SK-N-SH (cell line): ENCODE measurements at regions not wholly inside any gene's neighbourhood (a gene's known extent, or its start where the extent isn't known, plus 50 kb on each side); places are given as distances from the start of the nearest gene placed in this dataset.

Source experiments
- CTCF ChIA-PET: fragments of 300-600, 350-600 bp; formaldehyde crosslinking; extraction: SDS; loops from one replicate; lab custom pipeline; 2021; lab: Yijun Ruan, JAX
- POLR2A ChIA-PET: fragments of 350-600 bp; sonication (Branson Sonifier 250); formaldehyde crosslinking; extraction: SDS; loops from one replicate; lab custom pipeline; 2020; ENCODE audit warnings: antibody characterized with exemption, inconsistent platforms; lab: Yijun Ruan, JAX
- DNase-seq: peaks from one replicate; pipeline ENCODE4 v3.0.0; 2012
- H2AFZ ChIP-seq: fragments of 200-600 bp; sonication (generic); 2 replicates; pipeline ENCODE4 v1.8.1; 2016; ENCODE audit warnings: antibody characterized with exemption, mild to moderate bottlenecking, low read depth
- H3F3A ChIP-seq: fragments of 200-600 bp; sonication (generic); replicated peaks from 2 replicates; pipeline ENCODE3; 2016; ENCODE audit warnings: antibody characterized with exemption, mild to moderate bottlenecking; ENCODE audit not compliant: insufficient read depth
- H3K27ac ChIP-seq, 2 experiments: fragments of 200-500 bp in 1 of 2; fragments of 200-600 bp in 1 of 2; sonication (Bioruptor generic) in 1 of 2; sonication (generic), shearing (Covaris generic) in 1 of 2; 2 replicates each; pipeline versions ENCODE4 v1.5.1 to v1.6.1; 2014 to 2016; ENCODE audit warnings: low read depth in 2 of 2, inconsistent platforms in 1 of 2, low read length in 1 of 2, mild to moderate bottlenecking in 1 of 2, mixed read lengths in 1 of 2
- H3K27me3 ChIP-seq: fragments of 200-600 bp; sonication (generic), shearing (Covaris generic); 2 replicates; pipeline ENCODE4 v1.6.1; 2016; ENCODE audit warnings: mixed run types; ENCODE audit not compliant: insufficient read depth
- H3K36me3 ChIP-seq, 2 experiments: fragments of 200-500 bp in 1 of 2; fragments of 200-600 bp in 1 of 2; sonication (Bioruptor generic) in 1 of 2; sonication (generic) in 1 of 2; replicated peaks in 1 of 2; 2 replicates each; pipeline versions ENCODE3 to v1.5.1; 2014 to 2016; ENCODE audit warnings: low read length in 1 of 2, mild to moderate bottlenecking in 1 of 2; ENCODE audit not compliant: insufficient read depth in 2 of 2, control insufficient read depth in 1 of 2
- H3K4me1 ChIP-seq, 2 experiments: fragments of 200-500 bp in 1 of 2; fragments of 200-600 bp in 1 of 2; sonication (Bioruptor generic) in 1 of 2; sonication (generic), shearing (Covaris generic) in 1 of 2; 2 replicates each; pipeline versions ENCODE4 v1.5.1 to v1.6.1; 2014 to 2016; ENCODE audit warnings: low read depth in 1 of 2, low read length in 1 of 2, mixed run types in 1 of 2; ENCODE audit not compliant: insufficient read depth in 2 of 2, control insufficient read depth in 1 of 2
- H3K4me2 ChIP-seq: fragments of 200-600 bp; sonication (generic), shearing (Covaris generic); 2 replicates; pipeline ENCODE4 v1.6.1; 2017; ENCODE audit warnings: mixed run types
- H3K4me3 ChIP-seq, 2 experiments: fragments of 200-500 bp in 1 of 2; fragments of 200-600 bp in 1 of 2; sonication (Bioruptor generic) in 1 of 2; sonication (generic), shearing (Covaris generic) in 1 of 2; 2 replicates each; pipeline versions ENCODE4 v1.5.1 to v1.8.1; 2014 to 2016; ENCODE audit warnings: low read depth in 2 of 2, inconsistent platforms in 1 of 2, low read length in 1 of 2, mild to moderate bottlenecking in 1 of 2, mixed read lengths in 1 of 2, moderate library complexity in 1 of 2
- H3K79me2 ChIP-seq: fragments of 200-600 bp; sonication (generic); 2 replicates; pipeline ENCODE4 v1.8.1; 2017; ENCODE audit warnings: mild to moderate bottlenecking; ENCODE audit not compliant: insufficient read depth
- H3K9ac ChIP-seq: fragments of 200-600 bp; sonication (generic); 2 replicates; pipeline ENCODE4 v1.6.1; 2017; ENCODE audit warnings: mixed run types
- H3K9me2 ChIP-seq: fragments of 200-600 bp; sonication (generic); 2 replicates; pipeline ENCODE4 v1.6.1; 2017; ENCODE audit warnings: mixed run types
- H3K9me3 ChIP-seq: fragments of 200-600 bp; sonication (generic); 2 replicates; pipeline ENCODE4 v1.6.1; 2017; ENCODE audit warnings: mixed run types, mild to moderate bottlenecking, moderate library complexity
- H4K20me1 ChIP-seq: fragments of 200-600 bp; sonication (generic); 2 replicates; pipeline ENCODE4 v1.6.1; 2017; ENCODE audit warnings: mild to moderate bottlenecking, mixed run types; ENCODE audit not compliant: insufficient read depth
- CTCF ChIP-seq: fragments of 200-600 bp; sonication (generic); IDR thresholded peaks from 2 replicates; pipeline ENCODE4 v1.6.1; 2017; ENCODE audit warnings: antibody characterized with exemption, mild to moderate bottlenecking, moderate library complexity
- EP300 ChIP-seq, 2 experiments: IDR thresholded peaks; 2 replicates each; pipeline versions ENCODE4 v1.4.0 to v1.6.1; 2012; ENCODE audit warnings: borderline replicate concordance in 1 of 2, low read depth in 1 of 2, low read length in 1 of 2
- FOSL2 ChIP-seq: IDR thresholded peaks from 2 replicates; pipeline ENCODE4 v1.4.0; 2012; ENCODE audit warnings: low read depth, mild to moderate bottlenecking, moderate library complexity, borderline replicate concordance
- FOXM1 ChIP-seq: IDR thresholded peaks from 2 replicates; pipeline ENCODE4 v1.4.0; 2012; ENCODE audit warnings: low read depth, mild to moderate bottlenecking
- GABPA ChIP-seq: IDR thresholded peaks from 2 replicates; pipeline ENCODE4 v1.4.0; 2012; ENCODE audit warnings: low read depth, mild to moderate bottlenecking
- IRF3 ChIP-seq: fragments of 150-350 bp; IDR thresholded peaks from 2 replicates; pipeline ENCODE4 v1.6.1; 2016; ENCODE audit warnings: mild to moderate bottlenecking, low read depth, low read length
- JUND ChIP-seq: IDR thresholded peaks from 2 replicates; pipeline ENCODE4 v1.4.0; 2012
- MAX ChIP-seq: IDR thresholded peaks from 2 replicates; pipeline ENCODE4 v1.4.0; 2012; ENCODE audit warnings: low read depth
- NRF1 ChIP-seq: IDR thresholded peaks from 2 replicates; pipeline ENCODE4 v1.6.1; 2012; ENCODE audit warnings: low read depth, mild to moderate bottlenecking, low read length
- POLR2AphosphoS5 ChIP-seq: IDR thresholded peaks from 2 replicates; pipeline ENCODE4 v1.6.1; 2012; ENCODE audit warnings: low read depth, low read length
- RXRA ChIP-seq: IDR thresholded peaks from 2 replicates; pipeline ENCODE4 v1.4.0; 2012; ENCODE audit warnings: low read depth, mild to moderate bottlenecking, borderline replicate concordance
- TCF12 ChIP-seq: IDR thresholded peaks from 2 replicates; pipeline ENCODE4 v1.4.0; 2012
- TEAD4 ChIP-seq: IDR thresholded peaks from 2 replicates; pipeline ENCODE4 v1.4.0; 2012; ENCODE audit warnings: mild to moderate bottlenecking, borderline replicate concordance; ENCODE audit not compliant: insufficient read depth
- USF1 ChIP-seq: IDR thresholded peaks from 2 replicates; pipeline ENCODE4 v1.4.0; 2012; ENCODE audit warnings: low read depth, borderline replicate concordance
- USF2 ChIP-seq: fragments of 150-350 bp; IDR thresholded peaks from 2 replicates; pipeline ENCODE4 v1.6.1; 2017; ENCODE audit warnings: antibody characterized with exemption, low read length, low read depth, borderline replicate concordance
- WGBS: methylation state at CpG from one replicate; pipeline ENCODE4 v1.1.6; 2017; ENCODE audit warnings: low lambda C conversion rate; 5-methylcytosine and 5-hydroxymethylcytosine counted together

GRCh38 chr1:58882322-58882948 lies 98.6 kb upstream of the JUN start:
- Histone ChIP-seq H3K79me2 (no peaks in the 10 kb centered on the region), H3K27ac (peak overlapping the region in 1 of 2 experiments; percentile 87; a peak in 2 of 4 replicates), H3K4me1 (peaks cover 0 to 23% of the 10 kb centered on the region in 2 experiments; a peak in 2 of 4 replicates), H3K4me3 (no peak overlapping the region), H3K9me2 (no peaks in the 10 kb centered on the region), H4K20me1 (no peaks in the 10 kb centered on the region), H3K36me3 (no peaks in the 10 kb centered on the region), H3K9me3 (no peaks in the 10 kb centered on the region), H3K27me3 (no peaks in the 10 kb centered on the region), H2AFZ (no peak overlapping the region), H3K9ac (peak overlapping the region; percentile 61; the same call in 1 of the 2 replicates), H3K4me2 (no peak overlapping the region), H3F3A (peaks cover 11% of the 10 kb centered on the region)
- ChIA-PET POLR2A (no interaction called here), CTCF (interaction anchor here (1.0 to 1.2 kb wide), 3 partner anchors 11 to 485 kb away, joined by 3 to 4 read pairs (median 3); no protein-coding TSS in a partner anchor)
- 92% methylated on average over 10 of the region's 12 CpGs for WGBS
- TF ChIP-seq USF2 (no peak), JUND (no peak), TEAD4 (no peak), CTCF (no peak), IRF3 (no peak), USF1 (no peak), FOXM1 (no peak), GABPA (no peak)
- no peak for DNase-seq

- Histone ChIP-seq H3K27me3 (no peaks in the 10 kb centered on the region), H3K4me2 (no peak overlapping the region), H3K79me2 (no peaks in the 10 kb centered on the region), H3K36me3 (no peaks in the 10 kb centered on the region), H3K4me1 (peaks cover 0 to 23% of the 10 kb centered on the region in 2 experiments; a peak in 2 of 4 replicates), H3K9me2 (no peaks in the 10 kb centered on the region), H3K4me3 (no peak overlapping the region), H3K27ac (peak overlapping the region in 1 of 2 experiments; percentile 87; a peak in 2 of 4 replicates), H3K9me3 (no peaks in the 10 kb centered on the region), H3F3A (peaks cover 11% of the 10 kb centered on the region), H2AFZ (peak overlapping the region; percentile 29; the same call in 1 of the 2 replicates), H4K20me1 (no peaks in the 10 kb centered on the region), H3K9ac (peak overlapping the region; percentile 61)
- 58% methylated on average over 12 of the region's 12 CpGs for WGBS
- ChIA-PET CTCF (interaction anchor here (1.0 to 1.2 kb wide), 3 partner anchors 10 to 484 kb away, joined by 3 to 4 read pairs (median 3); no protein-coding TSS in a partner anchor), POLR2A (interaction anchor here (1.0 kb wide), 1 partner anchor 9 kb away, joined by 3 read pairs; no protein-coding TSS in a partner anchor)
- no peak for DNase-seq
- peak; percentile 87 for TF ChIP-seq MAX
- peak; percentile 80 for TF ChIP-seq RXRA
- no peak for TF ChIP-seq USF2
- TF ChIP-seq FOSL2: peak; percentile 86
- peak; percentile 81 for TF ChIP-seq TCF12
- TF ChIP-seq EP300 (IDR thresholded peaks at IDR 0.05; ENCODE audit: borderline replicate concordance in 1 of 2, low read depth in 1 of 2, low read length in 1 of 2): peak in 1 of 2 experiments; percentile 84; a peak in 2 of 4 replicates
- no peak for TF ChIP-seq NRF1
- TF ChIP-seq POLR2AphosphoS5: peak; percentile 73; the same call in 1 of the 2 replicates
- TF ChIP-seq GABPA: peak; percentile 32
Observed at GRCh38 chr1:58883037-58883887, 99.4 kb upstream of the JUN start.
